Upper lobe of left lung (tissue), 6 donors: ENCODE measurements at regions not wholly inside any gene's neighbourhood (a gene's known extent, or its start where the extent isn't known, plus 50 kb on each side); places are given as distances from the start of the nearest gene placed in this dataset.
"Not testable (repeated sequence)": the region's sequence is repeated elsewhere in the genome, so short reads cannot be mapped to it uniquely, and the experiment has no call there.

Source experiments
- ATAC-seq, 2 donors: fragments of 200-7000 bp; cut with Tn5 transposase; one replicate each; pipeline ENCODE4 v1.9.1; 2022; ENCODE audit warnings: mild to moderate bottlenecking in 2 of 2, moderate library complexity in 2 of 2; ENCODE audit not compliant: low FRiP score in 2 of 2
- DNase-seq, 2 donors: peaks; one replicate each; pipeline ENCODE4 v3.0.0-alpha.2; 2019 to 2020
- H3K27ac ChIP-seq, 4 donors: fragments of 200-600 bp; sonication (generic); one replicate each; pipeline ENCODE4 v1.5.1; 2016 to 2019
- H3K27me3 ChIP-seq, 4 donors: fragments of 200-600 bp; sonication (generic); one replicate each; pipeline ENCODE4 v1.5.1; 2017 to 2019
- H3K36me3 ChIP-seq, 4 donors: fragments of 200-600 bp; sonication (generic); one replicate each; pipeline ENCODE4 v1.5.1; 2016 to 2019
- H3K4me1 ChIP-seq, 4 donors: fragments of 200-600 bp; sonication (generic); one replicate each; pipeline ENCODE4 v1.5.1; 2018 to 2019
- H3K4me3 ChIP-seq, 4 donors: fragments of 200-600 bp; sonication (generic); one replicate each; pipeline ENCODE4 v1.5.1; 2017 to 2019; ENCODE audit warnings: mild to moderate bottlenecking in 2 of 4, moderate library complexity in 1 of 4
- H3K9me3 ChIP-seq, 4 donors: fragments of 200-600 bp; sonication (generic); one replicate each; pipeline ENCODE4 v1.5.1; 2018 to 2019
- EP300 ChIP-seq, 4 donors: sonication (generic); formaldehyde crosslinking; IDR thresholded peaks; one replicate each; pipeline ENCODE4 v1.5.1; 2017; ENCODE audit warnings: antibody characterized with exemption in 4 of 4, control low read depth in 2 of 4
- POLR2A ChIP-seq, 4 donors: fragments of 450-650 bp; IDR thresholded peaks; one replicate each; pipeline ENCODE4 v1.5.1; 2016 to 2017; ENCODE audit warnings: antibody characterized with exemption in 4 of 4, mild to moderate bottlenecking in 2 of 4
- POLR2AphosphoS5 ChIP-seq, 2 donors: sonication (generic); formaldehyde crosslinking; IDR thresholded peaks; one replicate each; pipeline ENCODE4 v1.5.1; 2017; ENCODE audit warnings: antibody characterized with exemption in 2 of 2
- WGBS, 2 donors: methylation state at CpG; one replicate each; pipeline ENCODE4 v1.1.5; 2017 to 2018; 5-methylcytosine and 5-hydroxymethylcytosine counted together
- TF ChIP-seq, protein P1 (sequence below), 6 experiments: fragments of 450-650 bp in 4 of 6; fragments of 200-600 bp in 2 of 6; sonication (generic) in 2 of 6; IDR thresholded peaks; one replicate each; pipeline ENCODE4 v1.5.1; 2016 to 2019; ENCODE audit warnings: antibody characterized with exemption in 6 of 6
- donor health status: DM: no; HTN: no; CAD: no; lungs with moderate emphysema.
- donor health status: DM: no; HTN: yes; CAD: no; lungs with severe emphysema.

DNA sequence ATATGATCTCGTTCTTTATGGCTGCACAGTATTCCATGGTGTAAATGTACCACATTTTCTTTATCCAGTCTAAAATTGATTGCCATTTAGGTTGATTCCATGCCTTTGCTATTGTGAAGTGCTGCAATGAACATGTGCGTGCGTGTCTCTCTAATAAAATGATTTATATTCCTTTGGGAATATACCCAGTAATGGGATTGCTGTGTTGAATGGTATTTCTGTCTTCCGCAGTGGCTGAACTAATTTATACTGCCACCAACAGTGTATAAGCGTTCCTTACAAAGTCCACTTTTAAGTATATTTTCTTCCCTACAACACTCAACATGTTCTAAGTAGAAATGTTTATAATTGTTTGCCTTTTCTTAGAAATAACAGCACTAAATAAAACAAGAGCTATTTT lies 521.9 kb downstream of the DTWD2 start:
- Histone ChIP-seq H3K36me3 (no peaks in the 10 kb centered on the region), H3K9me3 (no peaks in the 10 kb centered on the region), H3K27me3 (no peaks in the 10 kb centered on the region), H3K4me3 (no peak overlapping the region), H3K27ac (no peak overlapping the region), H3K4me1 (no peaks in the 10 kb centered on the region)
- TF ChIP-seq EP300 (IDR thresholded peaks at IDR 0.05) (no peak), POLR2A (IDR thresholded peaks at IDR 0.05) (no peak), POLR2AphosphoS5 (IDR thresholded peaks at IDR 0.05) (no peak)
- TF ChIP-seq, protein P1, sequence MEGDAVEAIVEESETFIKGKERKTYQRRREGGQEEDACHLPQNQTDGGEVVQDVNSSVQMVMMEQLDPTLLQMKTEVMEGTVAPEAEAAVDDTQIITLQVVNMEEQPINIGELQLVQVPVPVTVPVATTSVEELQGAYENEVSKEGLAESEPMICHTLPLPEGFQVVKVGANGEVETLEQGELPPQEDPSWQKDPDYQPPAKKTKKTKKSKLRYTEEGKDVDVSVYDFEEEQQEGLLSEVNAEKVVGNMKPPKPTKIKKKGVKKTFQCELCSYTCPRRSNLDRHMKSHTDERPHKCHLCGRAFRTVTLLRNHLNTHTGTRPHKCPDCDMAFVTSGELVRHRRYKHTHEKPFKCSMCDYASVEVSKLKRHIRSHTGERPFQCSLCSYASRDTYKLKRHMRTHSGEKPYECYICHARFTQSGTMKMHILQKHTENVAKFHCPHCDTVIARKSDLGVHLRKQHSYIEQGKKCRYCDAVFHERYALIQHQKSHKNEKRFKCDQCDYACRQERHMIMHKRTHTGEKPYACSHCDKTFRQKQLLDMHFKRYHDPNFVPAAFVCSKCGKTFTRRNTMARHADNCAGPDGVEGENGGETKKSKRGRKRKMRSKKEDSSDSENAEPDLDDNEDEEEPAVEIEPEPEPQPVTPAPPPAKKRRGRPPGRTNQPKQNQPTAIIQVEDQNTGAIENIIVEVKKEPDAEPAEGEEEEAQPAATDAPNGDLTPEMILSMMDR (IDR thresholded peaks at IDR 0.05): no peak
- no peak for ATAC-seq
- 90 to 94% methylated on average over 5 of the region's 5 CpGs for WGBS, 2 donors
- DNase-seq: no peak

- not testable (repeated sequence) for ATAC-seq, H3K27ac ChIP-seq, H3K36me3 ChIP-seq, H3K4me3 ChIP-seq, DNase-seq, H3K27me3 ChIP-seq, H3K4me1 ChIP-seq, H3K9me3 ChIP-seq
- WGBS, 2 donors: 88 to 98% methylated on average over 2 of the region's 2 CpGs
Observed at GRCh38 chr5:118462276-118462675, 526.1 kb downstream of the DTWD2 start.

DNA sequence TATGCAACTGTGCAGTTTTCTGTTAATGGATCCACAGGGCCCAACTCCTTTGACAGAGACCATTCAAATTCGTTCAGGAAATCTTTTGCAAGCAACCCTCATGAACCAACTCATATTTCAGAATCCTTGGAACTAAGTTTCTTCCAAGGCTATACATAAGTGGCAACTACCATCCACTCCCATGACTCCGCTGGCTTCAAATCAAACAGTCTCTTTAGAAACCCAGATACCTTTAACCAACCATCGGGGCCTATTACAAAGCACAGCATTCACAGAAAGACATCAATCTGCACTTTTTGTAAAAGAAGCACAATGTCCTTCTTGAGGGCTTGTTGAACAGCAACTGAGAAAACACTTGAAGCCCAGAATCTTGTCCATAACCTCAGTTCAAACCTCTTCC lies 526.9 kb downstream of the DTWD2 start:
- DNase-seq (no peak), ATAC-seq (no peak)
- Histone ChIP-seq H3K4me1 (no peaks in the 10 kb centered on the region), H3K36me3 (no peaks in the 10 kb centered on the region), H3K27ac (no peak overlapping the region), H3K9me3 (no peaks in the 10 kb centered on the region), H3K4me3 (no peak overlapping the region), H3K27me3 (no peaks in the 10 kb centered on the region)
- TF ChIP-seq, protein P1 (IDR thresholded peaks at IDR 0.05): no peak
- TF ChIP-seq POLR2AphosphoS5 (IDR thresholded peaks at IDR 0.05) (no peak), EP300 (IDR thresholded peaks at IDR 0.05) (no peak), POLR2A (IDR thresholded peaks at IDR 0.05) (no peak)
- 81 to 87% methylated on average over 3 of the region's 3 CpGs for WGBS, 2 donors

GRCh38 chr5:118459490-118459889 lies 528.9 kb downstream of the DTWD2 start:
- Histone ChIP-seq H3K36me3 (no peaks in the 10 kb centered on the region), H3K4me3 (no peak overlapping the region), H3K4me1 (no peaks in the 10 kb centered on the region), H3K27ac (no peak overlapping the region), H3K27me3 (no peaks in the 10 kb centered on the region), H3K9me3 (no peaks in the 10 kb centered on the region)
- ATAC-seq (no peak), DNase-seq (no peak)
- WGBS, 2 donors: 88 to 95% methylated on average over 5 of the region's 5 CpGs
- no peak for TF ChIP-seq POLR2A (IDR thresholded peaks at IDR 0.05)
- no peak for TF ChIP-seq EP300 (IDR thresholded peaks at IDR 0.05)
- no peak for TF ChIP-seq POLR2AphosphoS5 (IDR thresholded peaks at IDR 0.05)
- TF ChIP-seq, protein P1 (IDR thresholded peaks at IDR 0.05): no peak

DNA sequence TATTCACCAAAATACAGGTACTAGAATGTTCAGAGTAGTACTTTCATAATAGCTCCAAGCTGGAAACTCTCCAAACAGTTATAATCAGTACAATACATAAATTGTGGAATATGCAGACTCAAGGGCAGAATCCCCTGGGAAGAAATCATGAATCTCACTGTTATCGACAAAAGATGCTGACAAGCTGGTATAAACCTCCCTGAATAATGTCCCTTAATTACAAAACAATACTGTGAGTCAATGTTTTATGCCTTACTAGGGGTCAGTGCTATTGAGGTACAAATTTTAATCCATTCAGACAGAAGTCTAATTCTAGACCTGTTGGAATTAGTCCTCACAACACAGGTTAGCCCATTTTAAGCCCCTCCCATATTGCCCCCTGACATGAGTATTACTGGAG lies 532.3 kb downstream of the DTWD2 start:
- ATAC-seq: no peak
- TF ChIP-seq POLR2A (IDR thresholded peaks at IDR 0.05) (no peak), EP300 (IDR thresholded peaks at IDR 0.05) (no peak), POLR2AphosphoS5 (IDR thresholded peaks at IDR 0.05) (no peak)
- TF ChIP-seq, protein P1 (IDR thresholded peaks at IDR 0.05): no peak
- H3K36me3 ChIP-seq: no peaks in the 10 kb centered on the region
- H3K4me1 ChIP-seq: no peaks in the 10 kb centered on the region
- no peak for DNase-seq
- H3K4me3 ChIP-seq: no peak overlapping the region
- H3K27me3 ChIP-seq: no peaks in the 10 kb centered on the region
- no peak overlapping the region for H3K27ac ChIP-seq
- H3K9me3 ChIP-seq: no peaks in the 10 kb centered on the region
- WGBS, 2 donors: 85 to 95% methylated on average over 1 of the region's 1 CpG
